GM12892 (cell line): ENCODE measurements at regions not wholly inside any gene's neighbourhood (a gene's known extent, or its start where the extent isn't known, plus 50 kb on each side); places are given as distances from the start of the nearest gene placed in this dataset.

Experiments
- POLR2A ChIP-seq: IDR thresholded peaks from 2 replicates; pipeline ENCODE4 v1.6.1; 2011; ENCODE audit warnings: low read depth, low read length, control low read depth
- POLR2AphosphoS5 ChIP-seq: IDR thresholded peaks from 2 replicates; pipeline ENCODE4 v1.6.1; 2011; ENCODE audit warnings: low read depth, low read length, control low read depth
- TAF1 ChIP-seq: IDR thresholded peaks from 2 replicates; pipeline ENCODE4 v1.6.1; 2011; ENCODE audit warnings: low read depth, mild to moderate bottlenecking, control low read depth, low read length, borderline replicate concordance

DNA sequence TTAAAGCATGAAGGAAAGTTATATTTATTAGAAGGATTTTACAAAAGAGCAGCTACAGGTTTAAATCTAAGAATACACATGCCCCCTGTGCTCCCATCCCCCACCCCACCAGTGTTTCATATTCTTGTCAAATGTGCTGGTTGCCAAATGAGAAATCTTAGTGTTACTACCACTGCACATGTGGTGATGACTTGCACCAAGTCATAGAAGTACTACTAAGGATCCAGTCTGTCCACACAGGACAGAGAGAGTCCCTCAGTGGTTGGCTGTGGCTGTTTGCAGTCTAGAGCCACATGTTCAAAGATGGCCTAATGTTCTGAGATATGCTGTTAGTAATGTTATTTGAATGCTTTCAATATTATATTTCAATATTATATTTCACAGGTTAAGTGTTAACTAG lies 268.8 kb downstream of the ADAMTS20 start:
- TF ChIP-seq POLR2A (no peak), POLR2AphosphoS5 (no peak), TAF1 (no peak)
